GM20431 (cell line): ENCODE measurements at regions not wholly inside any gene's neighbourhood (a gene's known extent, or its start where the extent isn't known, plus 50 kb on each side); places are given as distances from the start of the nearest gene placed in this dataset.

Experiments
- in situ Hi-C: fragments of 300-500 bp; cut with MseI, MboI; formaldehyde crosslinking; loops from one replicate; pipeline ENCODE4 v1.15.0; 2020; ENCODE audit warnings: low sequenced_read_pairs; ENCODE audit not compliant: unreplicated experiment

GRCh38 chr15:47944637-47945288 lies 176.0 kb upstream of the SLC24A5 start:
- in situ Hi-C loops = no loop called here

- in situ Hi-C loops = no loop called here
Measured at GRCh38 chr15:47945872-47946650, 174.7 kb upstream of the SLC24A5 start.

GRCh38 chr15:47949815-47950214 lies 171.0 kb upstream of the SLC24A5 start:
- in situ Hi-C loops = no loop called here

GRCh38 chr15:47950447-47950846 lies 170.3 kb upstream of the SLC24A5 start:
- in situ Hi-C loops = no loop called here

- in situ Hi-C loops = no loop called here
Measured at GRCh38 chr15:47951781-47952180, 169.0 kb upstream of the SLC24A5 start.

- in situ Hi-C loops = no loop called here
Measured at GRCh38 chr15:47954196-47954595, 166.6 kb upstream of the SLC24A5 start.

GRCh38 chr15:47955021-47955420 lies 165.8 kb upstream of the SLC24A5 start:
- in situ Hi-C loops = no loop called here

- in situ Hi-C loops = no loop called here
Measured at GRCh38 chr15:47959617-47960413, 161.0 kb upstream of the SLC24A5 start.

GRCh38 chr15:47961401-47962090 lies 159.2 kb upstream of the SLC24A5 start:
- in situ Hi-C loops = no loop called here

GRCh38 chr15:47963265-47963664 lies 157.5 kb upstream of the SLC24A5 start:
- in situ Hi-C loops = no loop called here

- in situ Hi-C loops = no loop called here
Measured at GRCh38 chr15:47964229-47964628, 156.6 kb upstream of the SLC24A5 start.

GRCh38 chr15:47965297-47965696 lies 155.5 kb upstream of the SLC24A5 start:
- in situ Hi-C loops = no loop called here

- in situ Hi-C loops = no loop called here
Measured at GRCh38 chr15:47968593-47968992, 152.2 kb upstream of the SLC24A5 start.

GRCh38 chr15:47971637-47972036 lies 149.2 kb upstream of the SLC24A5 start:
- in situ Hi-C loops = no loop called here

GRCh38 chr15:47972738-47973137 lies 148.1 kb upstream of the SLC24A5 start:
- in situ Hi-C loops = no loop called here

- in situ Hi-C loops = loop anchor here (25.0 kb wide), 2 partner anchors 262 to 787 kb away; partner anchors contain the start of gene SEMA6D
Measured at GRCh38 chr15:47974724-47975123, 146.1 kb upstream of the SLC24A5 start.

GRCh38 chr15:47975427-47975826 lies 145.4 kb upstream of the SLC24A5 start:
- in situ Hi-C loops = loop anchor here (25.0 kb wide), 2 partner anchors 263 to 788 kb away; partner anchors contain the start of gene SEMA6D

GRCh38 chr15:47983533-47983932 lies 137.3 kb upstream of the SLC24A5 start:
- in situ Hi-C loops = loop anchor here (25.0 kb wide), 2 partner anchors 271 to 796 kb away; partner anchors contain the start of gene SEMA6D

GRCh38 chr15:47985568-47985967 lies 135.2 kb upstream of the SLC24A5 start:
- in situ Hi-C loops = loop anchor here (25.0 kb wide), 2 partner anchors 273 to 798 kb away; partner anchors contain the start of gene SEMA6D

- in situ Hi-C loops = loop anchor here (25.0 kb wide), 2 partner anchors 275 to 800 kb away; partner anchors contain the start of gene SEMA6D
Measured at GRCh38 chr15:47987461-47987860, 133.3 kb upstream of the SLC24A5 start.
